Mesendoderm (in vitro differentiated cells): ENCODE measurements at regions not wholly inside any gene's neighbourhood (a gene's known extent, or its start where the extent isn't known, plus 50 kb on each side); places are given as distances from the start of the nearest gene placed in this dataset.

Source experiments
- DNase-seq: peaks from one replicate; pipeline ENCODE4 v3.0.0; 2013
- H2AK5ac ChIP-seq: 2 replicates; pipeline ENCODE4 v1.6.1; 2013; ENCODE audit warnings: low read length, inconsistent platforms
- H2BK120ac ChIP-seq: 2 replicates; pipeline ENCODE4 v1.6.1; 2013; ENCODE audit warnings: low read depth, mild to moderate bottlenecking, low read length, moderate library complexity, mixed read lengths
- H2BK15ac ChIP-seq: replicated peaks from 2 replicates; pipeline ENCODE4 v1.6.1; 2013; ENCODE audit warnings: low read depth, mild to moderate bottlenecking, moderate library complexity
- H2BK5ac ChIP-seq: 2 replicates; pipeline ENCODE4 v1.6.1; 2013; ENCODE audit warnings: low read length, inconsistent platforms
- H3K18ac ChIP-seq: 2 replicates; pipeline ENCODE4 v1.6.1; 2013; ENCODE audit warnings: mild to moderate bottlenecking, low read length, mixed read lengths
- H3K23ac ChIP-seq: one replicate; pipeline ENCODE4 v1.6.1; 2013; ENCODE audit warnings: low read length
- H3K27ac ChIP-seq: 2 replicates; pipeline ENCODE4 v1.5.1; 2013; ENCODE audit warnings: low read depth, mild to moderate bottlenecking, inconsistent platforms, low read length, moderate library complexity
- H3K27me3 ChIP-seq: 2 replicates; pipeline ENCODE4 v1.6.1; 2013; ENCODE audit warnings: low read length, control low read depth, mild to moderate bottlenecking, inconsistent platforms; ENCODE audit not compliant: insufficient read depth, poor library complexity
- H3K36me3 ChIP-seq: 2 replicates; pipeline ENCODE4 v1.6.1; 2013; ENCODE audit warnings: low read length, inconsistent platforms; ENCODE audit not compliant: control insufficient read depth, insufficient read depth
- H3K4ac ChIP-seq: one replicate; pipeline ENCODE4 v1.6.1; 2013; ENCODE audit warnings: low read depth, mild to moderate bottlenecking, low read length, moderate library complexity
- H3K4me1 ChIP-seq: 2 replicates; pipeline ENCODE4 v1.6.1; 2013; ENCODE audit warnings: low read depth, low read length, inconsistent platforms; ENCODE audit not compliant: control insufficient read depth
- H3K4me2 ChIP-seq: 2 replicates; pipeline ENCODE4 v1.6.1; 2013; ENCODE audit warnings: low read length
- H3K4me3 ChIP-seq: 2 replicates; pipeline ENCODE4 v1.5.1; 2013; ENCODE audit warnings: mild to moderate bottlenecking, low read length
- H3K56ac ChIP-seq: one replicate; pipeline ENCODE4 v1.6.1; 2013; ENCODE audit warnings: low read length
- H3K79me1 ChIP-seq: 2 replicates; pipeline ENCODE4 v1.6.1; 2013; ENCODE audit warnings: low read length, inconsistent platforms
- H3K79me2 ChIP-seq: 2 replicates; pipeline ENCODE4 v1.6.1; 2013; ENCODE audit warnings: mild to moderate bottlenecking, low read length; ENCODE audit not compliant: control insufficient read depth, insufficient read depth
- H3K9ac ChIP-seq: 2 replicates; pipeline ENCODE4 v1.6.1; 2013; ENCODE audit warnings: low read length, inconsistent platforms
- H4K5ac ChIP-seq: one replicate; pipeline ENCODE4 v1.6.1; 2013; ENCODE audit warnings: low read length
- H4K8ac ChIP-seq: one replicate; pipeline ENCODE4 v1.6.1; 2013; ENCODE audit warnings: low read depth, mild to moderate bottlenecking, control low read depth, low read length, moderate library complexity
- WGBS: extraction: QIAGEN DNeasy Blood & Tissue Kit; methylation state at CpG from one replicate; pipeline ENCODE4 v1.1.7; 2013; ENCODE audit warnings: low lambda C conversion rate, missing lambda C conversion rate; ENCODE audit not compliant: insufficient coverage; ENCODE audit errors: extremely low coverage; 5-methylcytosine and 5-hydroxymethylcytosine counted together

DNA sequence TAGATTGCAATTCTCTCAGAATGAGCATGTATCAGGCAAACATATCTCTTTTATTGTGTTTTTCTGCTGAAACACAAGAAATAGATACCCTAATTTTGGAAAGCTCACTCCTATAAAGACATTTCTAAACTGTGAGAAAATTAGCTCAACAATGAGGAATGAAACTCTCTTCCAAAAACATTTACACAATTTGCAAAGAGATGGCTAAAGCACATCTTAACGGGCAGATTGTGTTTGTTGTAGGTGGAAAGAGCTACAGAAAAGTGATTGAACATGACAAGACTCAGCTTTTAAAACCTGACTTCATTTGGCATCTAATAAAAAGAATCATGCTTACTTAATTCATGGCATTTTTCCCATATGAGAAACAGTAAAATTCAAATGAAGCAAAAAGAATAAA is 175.0 kb upstream of the SLC39A10 start:
- no CpG with 5 or more reads among the region's 1 CpG for WGBS
- no peak overlapping the region for H3K9ac ChIP-seq
- no peaks in the 10 kb centered on the region for H3K27me3 ChIP-seq
- H4K5ac ChIP-seq: no peak overlapping the region
- no peak overlapping the region for H2BK5ac ChIP-seq
- H3K4me1 ChIP-seq: no peaks in the 10 kb centered on the region
- no peaks in the 10 kb centered on the region for H3K36me3 ChIP-seq
- DNase-seq: no peak
- no peak overlapping the region for H3K4ac ChIP-seq
- H3K79me1 ChIP-seq: no peaks in the 10 kb centered on the region
- no peak overlapping the region for H3K18ac ChIP-seq
- H4K8ac ChIP-seq: no peak overlapping the region
- no peak overlapping the region for H3K4me2 ChIP-seq
- no peaks in the 10 kb centered on the region for H3K79me2 ChIP-seq
- H3K4me3 ChIP-seq: no peak overlapping the region
- no peak overlapping the region for H3K23ac ChIP-seq
- H2AK5ac ChIP-seq: no peak overlapping the region
- no peak overlapping the region for H2BK15ac ChIP-seq
- H2BK120ac ChIP-seq: no peak overlapping the region
- H3K56ac ChIP-seq: no peak overlapping the region
- H3K27ac ChIP-seq: no peak overlapping the region

GRCh38 chr2:195480121-195480520 is 176.9 kb upstream of the SLC39A10 start:
- no peak overlapping the region for H3K23ac ChIP-seq
- H3K79me1 ChIP-seq: no peaks in the 10 kb centered on the region
- H3K36me3 ChIP-seq: no peaks in the 10 kb centered on the region
- H3K27me3 ChIP-seq: no peaks in the 10 kb centered on the region
- H2AK5ac ChIP-seq: no peak overlapping the region
- H3K18ac ChIP-seq: no peak overlapping the region
- no peak overlapping the region for H3K56ac ChIP-seq
- H3K4me1 ChIP-seq: no peaks in the 10 kb centered on the region
- H3K4me2 ChIP-seq: no peak overlapping the region
- H2BK5ac ChIP-seq: no peak overlapping the region
- no peak overlapping the region for H4K5ac ChIP-seq
- no peaks in the 10 kb centered on the region for H3K79me2 ChIP-seq
- no peak overlapping the region for H3K9ac ChIP-seq
- DNase-seq: no peak
- H3K4ac ChIP-seq: no peak overlapping the region
- no peak overlapping the region for H2BK15ac ChIP-seq
- no peak overlapping the region for H3K27ac ChIP-seq
- H4K8ac ChIP-seq: no peak overlapping the region
- H3K4me3 ChIP-seq: no peak overlapping the region
- no peak overlapping the region for H2BK120ac ChIP-seq

- Histone ChIP-seq H3K79me1 (no peaks in the 10 kb centered on the region), H3K9ac (no peak overlapping the region), H2BK5ac (no peak overlapping the region), H3K36me3 (no peaks in the 10 kb centered on the region), H3K79me2 (no peaks in the 10 kb centered on the region), H3K23ac (no peak overlapping the region), H3K56ac (no peak overlapping the region), H3K4me1 (no peaks in the 10 kb centered on the region), H3K18ac (no peak overlapping the region), H3K4ac (no peak overlapping the region), H4K8ac (no peak overlapping the region), H4K5ac (no peak overlapping the region), H3K4me2 (no peak overlapping the region), H3K27ac (no peak overlapping the region), H2AK5ac (no peak overlapping the region), H2BK120ac (no peak overlapping the region), H3K4me3 (no peak overlapping the region), H2BK15ac (no peak overlapping the region), H3K27me3 (no peaks in the 10 kb centered on the region)
- no CpG with 5 or more reads among the region's 3 CpGs for WGBS
- peak; percentile 19 for DNase-seq
Observed at GRCh38 chr2:195479407-195479806, 177.6 kb upstream of the SLC39A10 start.

DNA sequence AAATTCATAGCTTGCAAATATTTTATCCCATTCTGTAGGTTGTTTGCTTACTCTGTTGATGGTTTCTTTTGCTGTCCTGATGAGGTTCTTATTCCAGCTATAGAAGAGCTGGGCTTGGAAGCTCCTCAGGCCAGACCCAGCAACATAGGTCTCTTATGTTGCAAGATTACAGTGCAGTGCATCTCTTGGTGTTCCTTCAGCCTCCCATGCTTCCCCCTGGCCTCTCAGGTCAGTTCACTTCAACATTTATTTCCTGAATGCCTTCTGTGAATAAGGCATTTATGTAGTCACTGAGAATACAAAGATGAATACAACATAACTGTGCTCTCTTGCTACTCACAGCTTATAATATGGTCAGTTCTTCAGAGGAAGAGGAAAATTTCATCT is 179.0 kb upstream of the SLC39A10 start:
- Histone ChIP-seq H3K36me3 (no peaks in the 10 kb centered on the region), H3K4me2 (no peak overlapping the region), H3K27ac (no peak overlapping the region), H4K8ac (no peak overlapping the region), H3K79me2 (no peaks in the 10 kb centered on the region), H3K56ac (no peak overlapping the region), H3K4me1 (no peaks in the 10 kb centered on the region), H3K4ac (no peak overlapping the region), H3K18ac (no peak overlapping the region), H3K79me1 (no peaks in the 10 kb centered on the region), H3K27me3 (no peaks in the 10 kb centered on the region), H3K4me3 (no peak overlapping the region), H2AK5ac (no peak overlapping the region), H2BK5ac (no peak overlapping the region), H4K5ac (no peak overlapping the region), H2BK120ac (no peak overlapping the region), H3K9ac (no peak overlapping the region), H2BK15ac (no peak overlapping the region), H3K23ac (no peak overlapping the region)
- no peak for DNase-seq

DNA sequence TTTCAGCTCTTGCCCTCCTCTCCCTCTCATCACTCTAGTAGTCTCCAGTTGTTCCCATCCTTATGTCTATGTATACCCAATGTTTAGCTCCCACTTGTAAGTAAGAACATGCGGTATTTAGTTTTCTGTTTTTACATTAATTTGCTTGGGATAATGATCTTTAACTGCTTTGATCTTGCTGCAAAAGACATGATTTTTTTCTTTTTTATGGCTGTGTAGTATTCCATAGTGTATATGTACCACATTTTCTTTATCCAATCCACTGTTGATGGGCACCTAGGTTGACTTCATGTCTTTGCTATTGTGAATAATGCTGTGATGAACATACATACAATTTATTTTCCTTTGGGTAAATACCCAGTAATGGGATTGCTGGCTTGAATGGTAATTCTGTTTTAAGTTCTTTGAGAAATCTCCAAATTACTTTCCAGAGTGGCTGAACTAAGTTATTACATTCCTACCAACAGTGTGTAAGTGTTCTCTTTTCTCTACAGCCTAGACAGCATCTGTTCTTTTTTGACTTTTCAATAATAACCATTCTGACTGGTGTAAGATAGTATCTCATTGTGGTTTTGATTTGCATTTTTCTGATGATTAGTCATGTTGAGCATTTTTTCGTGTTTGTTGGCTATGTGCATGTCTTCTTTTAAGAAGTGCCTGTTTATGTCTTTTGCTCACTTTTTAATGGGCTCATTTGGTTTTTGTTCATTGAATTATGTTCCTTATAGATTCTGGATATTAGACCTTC is 179.6 kb upstream of the SLC39A10 start:
- no peak for DNase-seq
- Histone ChIP-seq H3K27ac (no peak overlapping the region), H3K79me1 (no peaks in the 10 kb centered on the region), H4K5ac (no peak overlapping the region), H3K4me2 (no peak overlapping the region), H3K27me3 (no peaks in the 10 kb centered on the region), H3K4ac (no peak overlapping the region), H3K23ac (no peak overlapping the region), H2BK5ac (no peak overlapping the region), H2BK120ac (no peak overlapping the region), H3K36me3 (no peaks in the 10 kb centered on the region), H3K4me1 (no peaks in the 10 kb centered on the region), H3K4me3 (no peak overlapping the region), H2BK15ac (no peak overlapping the region), H3K79me2 (no peaks in the 10 kb centered on the region), H3K18ac (no peak overlapping the region), H3K9ac (no peak overlapping the region), H3K56ac (no peak overlapping the region), H2AK5ac (no peak overlapping the region), H4K8ac (no peak overlapping the region)
- no CpG with 5 or more reads among the region's 2 CpGs for WGBS

GRCh38 chr2:195475336-195475735 is 181.7 kb upstream of the SLC39A10 start:
- H3K79me2 ChIP-seq: no peaks in the 10 kb centered on the region
- no CpG with 5 or more reads among the region's 5 CpGs for WGBS
- H2AK5ac ChIP-seq: no peak overlapping the region
- H3K27ac ChIP-seq: no peak overlapping the region
- H3K9ac ChIP-seq: no peak overlapping the region
- H2BK5ac ChIP-seq: no peak overlapping the region
- H3K18ac ChIP-seq: no peak overlapping the region
- no peak overlapping the region for H3K56ac ChIP-seq
- no peak overlapping the region for H3K23ac ChIP-seq
- no peak overlapping the region for H4K5ac ChIP-seq
- H3K79me1 ChIP-seq: no peaks in the 10 kb centered on the region
- no peak overlapping the region for H2BK120ac ChIP-seq
- no peak overlapping the region for H3K4me3 ChIP-seq
- no peaks in the 10 kb centered on the region for H3K4me1 ChIP-seq
- no peak overlapping the region for H2BK15ac ChIP-seq
- H3K4me2 ChIP-seq: no peak overlapping the region
- H3K4ac ChIP-seq: no peak overlapping the region
- no peak overlapping the region for H4K8ac ChIP-seq
- H3K27me3 ChIP-seq: no peaks in the 10 kb centered on the region
- DNase-seq: no peak
- H3K36me3 ChIP-seq: no peaks in the 10 kb centered on the region
